Astrocyte (in vitro differentiated cells and primary cell): ENCODE measurements at regions not wholly inside any gene's neighbourhood (a gene's known extent, or its start where the extent isn't known, plus 50 kb on each side); places are given as distances from the start of the nearest gene placed in this dataset.

ENCODE experiments used
- DNase-seq: peaks from one replicate; pipeline ENCODE4 v3.0.0-alpha.2; 2010; ENCODE audit warnings: low read depth
- FAIRE-seq: peaks from 2 replicates; lab custom pipeline; 2011; peaks lifted over from hg19 to GRCh38; lab: Jason Lieb, UNC
- H2AFZ ChIP-seq: 2 replicates; pipeline ENCODE4 v1.6.0; 2012; ENCODE audit warnings: low read depth, low read length, inconsistent platforms
- H3K27ac ChIP-seq: 2 replicates; pipeline ENCODE4 v1.5.1; 2011; ENCODE audit warnings: low read depth, low read length, inconsistent platforms
- H3K27me3 ChIP-seq: 2 replicates; pipeline ENCODE4 v1.6.0; 2011; ENCODE audit warnings: low read length, inconsistent platforms; ENCODE audit not compliant: insufficient read depth
- H3K36me3 ChIP-seq: 2 replicates; pipeline ENCODE4 v1.5.1; 2011; ENCODE audit warnings: low read length, inconsistent platforms; ENCODE audit not compliant: insufficient read depth
- H3K4me1 ChIP-seq: 2 replicates; pipeline ENCODE4 v1.5.1; 2011; ENCODE audit warnings: low read length, inconsistent platforms; ENCODE audit not compliant: insufficient read depth
- H3K4me2 ChIP-seq: 2 replicates; pipeline ENCODE4 v1.6.0; 2012; ENCODE audit warnings: low read length, inconsistent platforms
- H3K4me3 ChIP-seq: 2 replicates; pipeline ENCODE4 v1.5.1; 2011; ENCODE audit warnings: low read depth, mild to moderate bottlenecking, low read length, inconsistent platforms; ENCODE audit not compliant: insufficient read depth
- H3K79me2 ChIP-seq: 2 replicates; pipeline ENCODE4 v1.6.0; 2012; ENCODE audit warnings: mild to moderate bottlenecking, low read length, inconsistent platforms; ENCODE audit not compliant: insufficient read depth
- H3K9ac ChIP-seq: 2 replicates; pipeline ENCODE4 v1.6.0; 2012; ENCODE audit warnings: mild to moderate bottlenecking, low read length, inconsistent platforms
- H3K9me3 ChIP-seq: 2 replicates; pipeline ENCODE4 v1.5.1; 2012; ENCODE audit warnings: low read depth, mild to moderate bottlenecking, low read length, inconsistent platforms; ENCODE audit not compliant: insufficient read depth
- H4K20me1 ChIP-seq: 2 replicates; pipeline ENCODE4 v1.6.0; 2012; ENCODE audit warnings: low read length, inconsistent platforms; ENCODE audit not compliant: insufficient read depth
- H3K27ac Mint-ChIP-seq: one replicate; pipeline ENCODE4 v1.8.0; 2021; ENCODE audit warnings: mild to moderate bottlenecking, mixed read lengths; ENCODE audit not compliant: unreplicated experiment
- H3K27me3 Mint-ChIP-seq: one replicate; pipeline ENCODE4 v1.8.0; 2021; ENCODE audit warnings: low read depth, mixed read lengths; ENCODE audit not compliant: unreplicated experiment
- H3K36me3 Mint-ChIP-seq: one replicate; pipeline ENCODE4 v1.8.0; 2021; ENCODE audit warnings: low read depth, mixed read lengths; ENCODE audit not compliant: unreplicated experiment
- H3K4me1 Mint-ChIP-seq: one replicate; pipeline ENCODE4 v1.8.0; 2021; ENCODE audit warnings: low read depth, mixed read lengths; ENCODE audit not compliant: unreplicated experiment
- H3K4me3 Mint-ChIP-seq: one replicate; pipeline ENCODE4 v1.8.0; 2021; ENCODE audit warnings: mild to moderate bottlenecking, moderate library complexity, mixed read lengths; ENCODE audit not compliant: unreplicated experiment
- H3K9me3 Mint-ChIP-seq: one replicate; pipeline ENCODE4 v1.8.0; 2021; ENCODE audit warnings: mild to moderate bottlenecking, mixed read lengths; ENCODE audit not compliant: unreplicated experiment
- CTCF ChIP-seq: IDR thresholded peaks from 2 replicates; pipeline ENCODE4 v1.5.1; 2011; ENCODE audit warnings: low read depth, mild to moderate bottlenecking, inconsistent platforms, low read length, moderate library complexity; ENCODE audit not compliant: insufficient read depth
- EZH2 ChIP-seq: IDR thresholded peaks from 2 replicates; pipeline ENCODE4 v1.6.1; 2012; ENCODE audit warnings: mild to moderate bottlenecking, low read length, inconsistent platforms; ENCODE audit not compliant: insufficient read depth

- H3K4me1 Mint-ChIP-seq: peaks cover 10% of the 10 kb centered on the region
- peak overlapping the region; percentile 0 for H3K4me3 ChIP-seq
- no peaks in the 10 kb centered on the region for H3K9me3 Mint-ChIP-seq
- DNase-seq (peak; percentile 97), FAIRE-seq (peak; percentile 89)
- H4K20me1 ChIP-seq: no peaks in the 10 kb centered on the region
- H3K27me3 ChIP-seq: peaks cover 4% of the 10 kb centered on the region
- peak overlapping the region; percentile 11 for H2AFZ ChIP-seq
- peaks cover 20% of the 10 kb centered on the region for H3K4me1 ChIP-seq
- H3K9ac ChIP-seq: peak overlapping the region; percentile 29
- no peak overlapping the region for H3K4me3 Mint-ChIP-seq
- no peaks in the 10 kb centered on the region for H3K79me2 ChIP-seq
- H3K4me2 ChIP-seq: peak overlapping the region; percentile 46
- H3K36me3 ChIP-seq: no peaks in the 10 kb centered on the region
- no peaks in the 10 kb centered on the region for H3K9me3 ChIP-seq
- TF ChIP-seq CTCF (no peak), EZH2 (no peak)
- peak overlapping the region; percentile 67 for H3K27ac Mint-ChIP-seq
- no peaks in the 10 kb centered on the region for H3K36me3 Mint-ChIP-seq
- peak overlapping the region; percentile 48 for H3K27ac ChIP-seq
- H3K27me3 Mint-ChIP-seq: no peaks in the 10 kb centered on the region
Observed at GRCh38 chr13:26497968-26498511, 59.4 kb upstream of the WASF3 start.

- no peak for TF ChIP-seq EZH2
- TF ChIP-seq CTCF: no peak
- Histone ChIP-seq H4K20me1 (no peaks in the 10 kb centered on the region), H3K4me2 (peak overlapping the region; percentile 46), H2AFZ (peak overlapping the region; percentile 39), H3K27me3 (peaks cover 4% of the 10 kb centered on the region), H3K36me3 (no peaks in the 10 kb centered on the region), H3K79me2 (no peaks in the 10 kb centered on the region), H3K9ac (no peak overlapping the region), H3K27ac (peak overlapping the region; percentile 48), H3K9me3 (no peaks in the 10 kb centered on the region), H3K4me3 (peak overlapping the region; percentile 0), H3K4me1 (peaks cover 20% of the 10 kb centered on the region)
- Mint-ChIP-seq H3K36me3 (no peaks in the 10 kb centered on the region), H3K27ac (peak overlapping the region; percentile 67), H3K27me3 (no peaks in the 10 kb centered on the region), H3K4me3 (peak overlapping the region; percentile 12), H3K9me3 (no peaks in the 10 kb centered on the region), H3K4me1 (peaks cover 10% of the 10 kb centered on the region)
- FAIRE-seq (no peak), DNase-seq (peak; percentile 22)
Observed at GRCh38 chr13:26498656-26499601, 58.6 kb upstream of the WASF3 start.
